Pancreas (tissue), 10 donors: ENCODE measurements at regions not wholly inside any gene's neighbourhood (a gene's known extent, or its start where the extent isn't known, plus 50 kb on each side); places are given as distances from the start of the nearest gene placed in this dataset.

Experiments used
- ATAC-seq, 4 donors: fragments of 200-7000 bp; cut with Tn5 transposase; one replicate each; pipeline versions ENCODE4 v1.8.0 to v1.9.1; 2020; ENCODE audit warnings: mild to moderate bottlenecking in 4 of 4, moderate library complexity in 4 of 4
- DNase-seq, 6 donors: peaks; one replicate each; pipeline ENCODE4 v3.0.0-alpha.2; 2020
- FAIRE-seq: peaks from 2 replicates; lab custom pipeline; 2012; peaks lifted over from hg19 to GRCh38; lab: Jason Lieb, UNC
- H3K27ac ChIP-seq, 4 donors: fragments of 200-600 bp; sonication (generic); 1 replicate in 3 of 4; 2 replicates in 1 of 4; pipeline versions ENCODE4 v1.5.0 to v1.8.0; 2020
- H3K27me3 ChIP-seq, 4 donors: fragments of 200-600 bp; one replicate each; pipeline ENCODE4 v1.8.0; 2021
- H3K36me3 ChIP-seq, 3 donors: fragments of 200-600 bp; sonication (generic) in 1 of 3; one replicate each; pipeline versions ENCODE4 v1.5.0 to v1.8.0; 2020 to 2021
- H3K4me1 ChIP-seq, 3 donors: fragments of 200-600 bp; one replicate each; pipeline ENCODE4 v1.8.0; 2021
- H3K4me3 ChIP-seq, 4 donors: fragments of 200-600 bp; sonication (generic) in 2 of 4; one replicate each; pipeline versions ENCODE4 v1.5.0 to v1.8.0; 2020 to 2021
- H3K9me3 ChIP-seq, 4 donors: fragments of 200-600 bp; one replicate each; pipeline ENCODE4 v1.8.0; 2021
- CTCF ChIP-seq, 4 donors: fragments of 200-600 bp; sonication (generic) in 3 of 4; IDR thresholded peaks; one replicate each; pipeline versions ENCODE4 v1.5.0 to v1.8.0; 2021; ENCODE audit warnings: antibody characterized with exemption in 4 of 4
- WGBS, 2 donors: extraction: QIAGEN DNeasy Blood & Tissue Kit; methylation state at CpG; one replicate each; pipeline ENCODE4 v1.1.7; 2013; 5-methylcytosine and 5-hydroxymethylcytosine counted together
- intact Hi-C, 3 donors: fragments of 100-400 bp; cut with DNase I; formaldehyde crosslinking; loops; one replicate each; pipeline versions ENCODE4 v1.11.1 to v1.14.2; 2022
- donor health status: healthy with polysubstance abuse.
- donor health status: DM: no; HTN: no; CAD: no; lungs with moderate emphysema.
- donor health status: DM: no; HTN: no; CAD: no.
- donor health status: control.
- donor health status: control.
- donor health status: Bipolar disorder and iron deficiency.
- donor health status: DM: yes; HTN: yes; CAD: no.
- donor health status: DM: no; HTN: no; CAD: no.
- donor health status: DM: no; HTN: no; CAD: no.
- donor health status: DM: yes; HTN: yes; CAD: no.

- Histone ChIP-seq H3K36me3 (no peaks in the 10 kb centered on the region), H3K4me3 (no peak overlapping the region), H3K4me1 (no peaks in the 10 kb centered on the region), H3K27ac (no peak overlapping the region), H3K27me3 (no peaks in the 10 kb centered on the region), H3K9me3 (no peaks in the 10 kb centered on the region)
- DNase-seq (no peak), ATAC-seq (no peak), FAIRE-seq (no peak)
- intact Hi-C loops, result no loop called here
- no peak for TF ChIP-seq CTCF (IDR thresholded peaks at IDR 0.05)
- WGBS, 2 donors, result 49 to 75% methylated on average over 3 of the region's 3 CpGs
Measured at GRCh38 chr12:13772264-13772663, 209.1 kb downstream of the GRIN2B start.

- Histone ChIP-seq H3K27ac (no peak overlapping the region), H3K9me3 (no peaks in the 10 kb centered on the region), H3K4me1 (no peaks in the 10 kb centered on the region), H3K4me3 (no peak overlapping the region), H3K36me3 (no peaks in the 10 kb centered on the region), H3K27me3 (no peaks in the 10 kb centered on the region)
- DNase-seq (no peak), FAIRE-seq (no peak), ATAC-seq (no peak)
- intact Hi-C loops, result no loop called here
- no peak for TF ChIP-seq CTCF (IDR thresholded peaks at IDR 0.05)
- 56 to 80% methylated on average over 3 of the region's 3 CpGs for WGBS, 2 donors
Measured at GRCh38 chr12:13770576-13770975, 210.8 kb downstream of the GRIN2B start.

- DNase-seq (no peak), FAIRE-seq (no peak), ATAC-seq (no peak)
- Histone ChIP-seq H3K4me1 (no peaks in the 10 kb centered on the region), H3K27me3 (no peaks in the 10 kb centered on the region), H3K36me3 (no peaks in the 10 kb centered on the region), H3K9me3 (no peaks in the 10 kb centered on the region), H3K27ac (no peak overlapping the region), H3K4me3 (no peak overlapping the region)
- TF ChIP-seq CTCF (IDR thresholded peaks at IDR 0.05), result no peak
- intact Hi-C loops, result no loop called here
Measured at GRCh38 chr12:13769966-13770365, 211.4 kb downstream of the GRIN2B start.

- Histone ChIP-seq H3K4me1 (no peaks in the 10 kb centered on the region), H3K27me3 (no peaks in the 10 kb centered on the region), H3K4me3 (no peak overlapping the region), H3K27ac (no peak overlapping the region), H3K9me3 (no peaks in the 10 kb centered on the region), H3K36me3 (no peaks in the 10 kb centered on the region)
- DNase-seq (no peak), ATAC-seq (no peak), FAIRE-seq (no peak)
- intact Hi-C loops, result no loop called here
- WGBS, 2 donors, result 73 to 78% methylated on average over 4 of the region's 4 CpGs
- no peak for TF ChIP-seq CTCF (IDR thresholded peaks at IDR 0.05)
Measured at GRCh38 chr12:13769273-13769672, 212.1 kb downstream of the GRIN2B start.

GRCh38 chr12:13764748-13765147, 216.7 kb downstream of the GRIN2B start:
- intact Hi-C loops, result no loop called here
- no peak for FAIRE-seq
- Histone ChIP-seq H3K4me1 (no peaks in the 10 kb centered on the region), H3K4me3 (no peak overlapping the region), H3K36me3 (no peaks in the 10 kb centered on the region), H3K27me3 (no peaks in the 10 kb centered on the region), H3K9me3 (no peaks in the 10 kb centered on the region), H3K27ac (no peak overlapping the region)
- 44 to 53% methylated on average over 6 of the region's 6 CpGs for WGBS, 2 donors
- no peak for DNase-seq
- TF ChIP-seq CTCF (IDR thresholded peaks at IDR 0.05), result no peak
- ATAC-seq, result no peak
